Vagina (tissue), 2 donors: ENCODE measurements at regions not wholly inside any gene's neighbourhood (a gene's known extent, or its start where the extent isn't known, plus 50 kb on each side); places are given as distances from the start of the nearest gene placed in this dataset.

ENCODE experiments used
- DNase-seq, 2 donors: peaks; one replicate each; pipeline ENCODE4 v3.0.0-alpha.2; 2017; ENCODE audit errors: extremely low spot score in 2 of 2
- H3K27ac ChIP-seq: fragments of 200-600 bp; sonication (generic); one replicate; pipeline ENCODE4 v1.5.1; 2019
- H3K27me3 ChIP-seq: fragments of 200-600 bp; sonication (generic); one replicate; pipeline ENCODE4 v1.5.1; 2019
- H3K36me3 ChIP-seq, 2 donors: fragments of 200-600 bp; sonication (generic); one replicate each; pipeline ENCODE4 v1.5.1; 2017 to 2019
- H3K4me1 ChIP-seq: fragments of 200-600 bp; sonication (generic); one replicate; pipeline ENCODE4 v1.5.1; 2019
- H3K4me3 ChIP-seq, 2 donors: fragments of 200-600 bp; sonication (generic); 1 replicate in 1 of 2; 2 replicates in 1 of 2; pipeline ENCODE4 v1.5.1; 2016 to 2019
- H3K9me3 ChIP-seq: fragments of 200-600 bp; sonication (generic); one replicate; pipeline ENCODE4 v1.5.1; 2019
- POLR2A ChIP-seq, 2 donors: fragments of 450-650 bp; IDR thresholded peaks; one replicate each; pipeline ENCODE4 v1.6.1; 2017; ENCODE audit warnings: antibody characterized with exemption in 2 of 2, mild to moderate bottlenecking in 2 of 2, moderate library complexity in 2 of 2
- POLR2AphosphoS5 ChIP-seq, 2 donors: sonication (generic); formaldehyde crosslinking; IDR thresholded peaks; one replicate each; pipeline ENCODE4 v1.9.0; 2017; ENCODE audit warnings: antibody characterized with exemption in 2 of 2, mild to moderate bottlenecking in 2 of 2, low read depth in 1 of 2; ENCODE audit not compliant: insufficient read depth in 1 of 2
- intact Hi-C: fragments of 100-400 bp; cut with DNase I; formaldehyde crosslinking; loops from one replicate; pipeline ENCODE4 v1.15.1; 2023
- TF ChIP-seq, protein P1 (sequence below), 3 experiments: fragments of 450-650 bp in 2 of 3; fragments of 200-600 bp in 1 of 3; sonication (generic) in 1 of 3; IDR thresholded peaks; one replicate each; pipeline ENCODE4 v1.5.1; 2017 to 2019; ENCODE audit warnings: antibody characterized with exemption in 3 of 3, mild to moderate bottlenecking in 2 of 3, moderate library complexity in 2 of 3

DNA sequence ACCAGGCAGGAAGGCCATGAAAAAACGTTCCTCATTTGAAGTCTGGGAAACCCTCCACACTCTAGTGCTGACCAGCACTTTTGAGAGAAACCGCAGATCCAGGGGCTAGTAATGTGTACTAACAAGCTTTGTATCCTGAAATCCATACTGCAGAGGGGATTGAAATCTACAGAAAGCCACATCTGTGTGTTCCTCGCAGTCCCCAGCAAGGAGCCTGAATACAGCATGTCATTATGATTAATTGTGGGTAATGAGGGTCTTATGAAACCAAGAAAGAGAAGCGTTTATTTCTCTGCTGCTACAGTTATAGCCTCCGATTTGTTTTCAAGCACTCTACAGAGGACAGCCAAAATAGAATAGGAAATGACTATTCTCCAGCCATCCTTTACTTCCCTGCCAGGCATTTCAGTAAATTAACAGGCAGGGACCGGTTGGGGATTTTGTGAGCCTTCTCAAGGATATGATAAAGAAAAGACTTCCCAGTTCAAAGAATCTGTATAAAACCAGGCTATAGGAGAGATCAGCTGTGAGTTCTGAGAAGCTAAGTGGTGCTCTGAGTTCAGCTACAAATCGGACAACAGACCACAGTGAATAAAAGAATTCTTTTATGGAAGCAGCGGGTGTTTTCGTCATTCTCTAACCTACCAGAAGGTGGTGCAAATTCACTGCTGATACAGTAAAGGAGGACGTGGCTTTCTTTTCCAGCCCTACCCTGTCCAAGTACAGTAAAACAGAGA, 133.4 kb downstream of the INSIG2 start:
- Histone ChIP-seq H3K27ac (no peak overlapping the region), H3K9me3 (no peaks in the 10 kb centered on the region), H3K36me3 (no peaks in the 10 kb centered on the region), H3K4me1 (peaks cover 15% of the 10 kb centered on the region), H3K4me3 (no peak overlapping the region), H3K27me3 (peaks cover 8% of the 10 kb centered on the region)
- no peak for DNase-seq
- TF ChIP-seq POLR2A (IDR thresholded peaks at IDR 0.05) (no peak), POLR2AphosphoS5 (IDR thresholded peaks at IDR 0.05; ENCODE audit: insufficient read depth in 1 of 2, low read depth in 1 of 2) (no peak)
- TF ChIP-seq, protein P1, sequence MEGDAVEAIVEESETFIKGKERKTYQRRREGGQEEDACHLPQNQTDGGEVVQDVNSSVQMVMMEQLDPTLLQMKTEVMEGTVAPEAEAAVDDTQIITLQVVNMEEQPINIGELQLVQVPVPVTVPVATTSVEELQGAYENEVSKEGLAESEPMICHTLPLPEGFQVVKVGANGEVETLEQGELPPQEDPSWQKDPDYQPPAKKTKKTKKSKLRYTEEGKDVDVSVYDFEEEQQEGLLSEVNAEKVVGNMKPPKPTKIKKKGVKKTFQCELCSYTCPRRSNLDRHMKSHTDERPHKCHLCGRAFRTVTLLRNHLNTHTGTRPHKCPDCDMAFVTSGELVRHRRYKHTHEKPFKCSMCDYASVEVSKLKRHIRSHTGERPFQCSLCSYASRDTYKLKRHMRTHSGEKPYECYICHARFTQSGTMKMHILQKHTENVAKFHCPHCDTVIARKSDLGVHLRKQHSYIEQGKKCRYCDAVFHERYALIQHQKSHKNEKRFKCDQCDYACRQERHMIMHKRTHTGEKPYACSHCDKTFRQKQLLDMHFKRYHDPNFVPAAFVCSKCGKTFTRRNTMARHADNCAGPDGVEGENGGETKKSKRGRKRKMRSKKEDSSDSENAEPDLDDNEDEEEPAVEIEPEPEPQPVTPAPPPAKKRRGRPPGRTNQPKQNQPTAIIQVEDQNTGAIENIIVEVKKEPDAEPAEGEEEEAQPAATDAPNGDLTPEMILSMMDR (IDR thresholded peaks at IDR 0.05): peak in 2 of 3 experiments; percentile 12 to 33
- intact Hi-C loops: loop anchor here (5.0 kb wide), 1 partner anchor 631 kb away; no protein-coding TSS in a partner anchor

DNA sequence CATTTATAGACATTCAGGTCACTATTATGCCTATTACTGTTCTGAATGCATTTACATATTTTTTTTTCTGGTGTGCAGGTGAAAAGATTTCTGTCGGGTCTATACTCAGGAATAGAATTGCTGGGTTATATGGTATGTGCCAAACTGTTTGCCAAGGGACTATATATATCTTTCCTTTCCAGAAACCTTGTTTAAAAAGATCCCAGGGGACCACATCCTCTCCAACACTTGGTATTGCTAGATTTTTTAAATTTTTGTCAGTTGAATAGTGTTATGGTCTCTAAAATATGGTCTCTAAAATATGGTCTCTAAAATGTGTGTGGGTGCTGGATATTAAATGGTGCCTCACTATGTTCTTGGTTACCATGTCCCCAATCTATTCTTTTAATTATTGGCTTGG, 131.3 kb downstream of the INSIG2 start:
- intact Hi-C loops: loop anchor here (5.0 kb wide), 1 partner anchor 633 kb away; no protein-coding TSS in a partner anchor
- DNase-seq: no peak
- no peaks in the 10 kb centered on the region for H3K9me3 ChIP-seq

DNA sequence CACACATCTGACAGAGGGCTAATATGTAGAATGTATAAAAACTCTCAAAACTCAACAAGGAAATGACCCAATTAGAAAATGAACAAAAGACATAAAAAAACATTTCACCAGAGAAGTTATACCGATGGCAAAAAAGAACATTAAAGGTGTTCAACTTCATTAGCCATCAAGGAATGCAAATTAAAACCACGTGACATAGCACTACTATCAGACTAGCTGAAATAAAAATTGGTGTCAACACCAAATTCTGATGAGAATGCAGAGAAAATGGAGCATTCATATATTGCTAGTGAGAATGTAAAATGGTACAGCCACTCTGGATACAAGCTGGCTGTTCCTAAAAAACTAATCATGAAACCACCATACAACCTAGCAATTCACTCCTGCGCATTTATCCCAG, 128.0 kb downstream of the INSIG2 start:
- no peaks in the 10 kb centered on the region for H3K27me3 ChIP-seq
- no peak overlapping the region for H3K4me3 ChIP-seq
- no peaks in the 10 kb centered on the region for H3K9me3 ChIP-seq
- no peak for TF ChIP-seq POLR2AphosphoS5 (IDR thresholded peaks at IDR 0.05; ENCODE audit: insufficient read depth in 1 of 2, low read depth in 1 of 2)
- TF ChIP-seq, protein P1 (IDR thresholded peaks at IDR 0.05): no peak
- TF ChIP-seq POLR2A (IDR thresholded peaks at IDR 0.05): no peak
- no peaks in the 10 kb centered on the region for H3K4me1 ChIP-seq
- DNase-seq: no peak
- H3K36me3 ChIP-seq: no peaks in the 10 kb centered on the region
- intact Hi-C loops: no loop called here
- no peak overlapping the region for H3K27ac ChIP-seq

More for the DNA sequence above, 131.3 kb downstream of the INSIG2 start:
- TF ChIP-seq, protein P1 (IDR thresholded peaks at IDR 0.05): no peak
- no peak for TF ChIP-seq POLR2A (IDR thresholded peaks at IDR 0.05)
- TF ChIP-seq POLR2AphosphoS5 (IDR thresholded peaks at IDR 0.05; ENCODE audit: insufficient read depth in 1 of 2, low read depth in 1 of 2): no peak
- no peak overlapping the region for H3K4me3 ChIP-seq
- H3K27ac ChIP-seq: no peak overlapping the region
- H3K4me1 ChIP-seq: peaks cover 15% of the 10 kb centered on the region
- peaks cover 8% of the 10 kb centered on the region for H3K27me3 ChIP-seq
- H3K36me3 ChIP-seq: no peaks in the 10 kb centered on the region

DNA sequence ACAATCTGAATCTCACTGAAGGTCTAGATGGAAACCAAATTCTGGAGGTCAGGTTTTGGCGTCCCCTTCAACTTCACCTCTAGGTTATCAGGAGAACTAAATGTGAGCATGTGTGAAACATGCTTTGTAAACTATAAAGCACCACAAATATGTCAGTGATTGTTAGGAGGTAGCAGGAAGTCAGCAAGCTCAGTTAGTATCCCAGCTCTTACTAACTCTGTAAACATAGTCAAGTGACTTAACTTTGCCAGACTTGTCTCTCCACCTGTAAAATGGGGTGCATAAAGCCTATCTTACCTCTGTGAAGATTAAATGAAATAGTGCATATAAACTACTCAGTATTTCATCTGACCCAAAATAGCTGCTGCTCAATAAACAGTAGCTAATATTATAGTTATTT, 121.5 kb downstream of the INSIG2 start:
- Histone ChIP-seq H3K27me3 (no peaks in the 10 kb centered on the region), H3K4me3 (no peak overlapping the region), H3K4me1 (no peaks in the 10 kb centered on the region), H3K36me3 (no peaks in the 10 kb centered on the region), H3K9me3 (no peaks in the 10 kb centered on the region), H3K27ac (no peak overlapping the region)
- intact Hi-C loops: no loop called here
- TF ChIP-seq, protein P1 (IDR thresholded peaks at IDR 0.05): no peak
- TF ChIP-seq POLR2AphosphoS5 (IDR thresholded peaks at IDR 0.05; ENCODE audit: insufficient read depth in 1 of 2, low read depth in 1 of 2): no peak
- no peak for TF ChIP-seq POLR2A (IDR thresholded peaks at IDR 0.05)
- no peak for DNase-seq

DNA sequence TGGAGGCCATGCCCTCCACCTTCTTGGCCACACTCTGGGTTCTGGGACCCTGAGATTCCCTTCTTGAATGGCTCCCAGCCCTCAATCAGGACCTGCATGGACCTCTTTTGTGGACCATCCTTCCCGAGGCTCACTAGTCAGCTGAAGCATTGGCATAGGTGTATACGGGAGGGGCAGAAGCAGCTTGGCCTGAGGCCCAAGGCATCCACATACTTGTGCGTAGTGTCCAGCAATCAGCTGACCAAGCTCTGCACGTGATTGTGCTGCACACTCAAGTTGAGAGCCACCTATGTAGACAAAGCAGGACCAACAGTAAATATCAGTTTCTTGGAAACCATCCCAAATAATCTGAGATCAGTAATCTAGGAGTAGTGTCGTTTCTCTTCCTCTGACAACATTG, 119.6 kb downstream of the INSIG2 start:
- Histone ChIP-seq H3K27me3 (no peaks in the 10 kb centered on the region), H3K9me3 (no peaks in the 10 kb centered on the region), H3K4me3 (no peak overlapping the region), H3K27ac (no peak overlapping the region), H3K36me3 (no peaks in the 10 kb centered on the region), H3K4me1 (no peaks in the 10 kb centered on the region)
- intact Hi-C loops: no loop called here
- no peak for DNase-seq
- no peak for TF ChIP-seq POLR2A (IDR thresholded peaks at IDR 0.05)
- TF ChIP-seq POLR2AphosphoS5 (IDR thresholded peaks at IDR 0.05; ENCODE audit: insufficient read depth in 1 of 2, low read depth in 1 of 2): no peak
- TF ChIP-seq, protein P1 (IDR thresholded peaks at IDR 0.05): no peak
